ELF-1 (cell line): ENCODE measurements at regions not wholly inside any gene's neighbourhood (a gene's known extent, or its start where the extent isn't known, plus 50 kb on each side); places are given as distances from the start of the nearest gene placed in this dataset.
"Not testable (repeated sequence)": the region's sequence is repeated elsewhere in the genome, so short reads cannot be mapped to it uniquely, and the experiment has no call there.

Source experiments
- DNase-seq: peaks from one replicate; pipeline ENCODE4 v3.0.0-alpha.2; 2016; ENCODE audit warnings: low read depth, low spot score

DNA sequence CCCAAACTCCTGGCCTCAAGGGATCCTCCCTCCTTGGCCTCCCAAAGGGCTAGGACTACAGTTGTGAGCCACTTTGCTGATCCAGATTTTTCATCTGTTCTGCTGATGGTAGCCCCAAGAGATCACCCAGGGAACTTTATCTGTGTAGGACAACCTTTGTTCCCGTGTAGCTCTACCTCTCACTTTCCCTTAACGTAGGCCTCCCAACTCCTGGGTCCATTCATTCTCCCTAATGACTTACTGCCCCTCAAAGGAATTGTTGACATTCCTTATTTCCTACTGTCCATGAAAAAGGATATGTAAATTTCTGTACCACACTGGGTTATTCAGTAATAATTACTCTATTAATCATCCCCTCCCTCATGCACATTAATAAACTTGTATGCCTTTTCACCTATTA, 51.0 kb upstream of the PHF24 start:
- no peak for DNase-seq

DNA sequence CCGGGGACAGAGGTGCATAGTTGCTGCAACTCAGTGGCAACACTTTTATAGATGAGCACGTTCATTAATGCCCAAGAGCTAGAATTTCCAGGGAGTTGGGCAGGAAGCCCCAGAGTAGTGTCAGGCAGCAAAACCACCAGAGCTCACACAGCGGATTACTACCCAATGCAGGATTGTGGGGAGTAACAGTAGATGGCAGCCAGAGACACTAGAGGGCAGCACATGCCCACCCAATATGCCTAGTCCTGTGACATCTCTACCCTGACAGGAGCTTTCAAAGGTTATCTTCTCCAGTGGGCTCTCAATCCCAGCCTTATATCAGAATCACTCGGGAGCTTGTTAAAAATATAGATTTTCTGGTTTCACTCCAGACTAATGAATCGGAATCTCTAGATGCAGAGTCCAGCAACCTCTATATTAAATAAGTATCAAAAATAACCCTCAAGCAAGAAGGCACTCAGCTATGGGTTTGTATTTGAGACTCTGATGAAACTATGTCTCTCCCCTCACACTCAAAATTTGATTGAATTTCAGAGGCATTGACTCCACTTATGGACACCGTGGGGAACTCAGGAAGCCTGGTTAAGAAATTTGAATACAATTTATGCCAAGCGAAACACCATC, 58.4 kb upstream of the PHF24 start:
- DNase-seq: peak; percentile 84

DNA sequence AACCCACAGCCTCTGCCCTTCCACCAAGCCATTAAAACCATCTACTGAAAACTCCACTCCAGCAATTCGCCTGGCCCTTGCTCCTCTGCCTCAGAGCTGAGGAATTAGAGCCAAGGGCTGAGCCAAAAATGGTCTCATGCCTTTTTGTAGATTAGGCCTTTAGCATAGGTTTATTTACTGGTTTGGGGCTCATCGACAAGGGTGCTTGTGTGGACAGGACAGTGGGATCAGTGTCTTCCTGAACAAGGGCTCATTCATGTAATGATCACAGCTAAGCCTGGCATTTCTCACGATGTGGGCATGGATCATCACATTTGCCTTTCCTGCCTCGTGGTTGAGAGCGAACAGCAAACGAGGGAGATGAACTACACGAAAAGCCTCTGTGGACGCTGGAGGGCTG, 59.2 kb upstream of the PHF24 start:
- DNase-seq: no peak

DNA sequence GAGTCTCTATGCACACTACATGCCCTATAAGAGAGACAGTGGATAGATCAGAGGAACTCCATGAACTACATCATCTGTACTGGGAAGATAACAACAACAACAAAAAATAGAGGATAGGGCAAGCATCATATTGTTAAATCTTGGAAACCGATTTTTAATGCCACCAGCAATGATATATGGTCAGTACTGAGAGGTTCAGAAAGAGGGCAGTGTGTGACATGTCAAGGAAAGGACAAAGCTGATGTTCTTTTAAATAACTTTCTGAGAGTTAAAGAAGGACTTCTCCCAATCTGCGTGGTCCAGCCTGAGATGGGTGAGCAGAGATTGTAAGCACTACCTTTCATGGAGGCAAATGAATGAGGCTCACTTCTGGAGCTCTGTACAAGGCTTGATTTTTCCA, 62.0 kb upstream of the PHF24 start:
- no peak for DNase-seq

DNA sequence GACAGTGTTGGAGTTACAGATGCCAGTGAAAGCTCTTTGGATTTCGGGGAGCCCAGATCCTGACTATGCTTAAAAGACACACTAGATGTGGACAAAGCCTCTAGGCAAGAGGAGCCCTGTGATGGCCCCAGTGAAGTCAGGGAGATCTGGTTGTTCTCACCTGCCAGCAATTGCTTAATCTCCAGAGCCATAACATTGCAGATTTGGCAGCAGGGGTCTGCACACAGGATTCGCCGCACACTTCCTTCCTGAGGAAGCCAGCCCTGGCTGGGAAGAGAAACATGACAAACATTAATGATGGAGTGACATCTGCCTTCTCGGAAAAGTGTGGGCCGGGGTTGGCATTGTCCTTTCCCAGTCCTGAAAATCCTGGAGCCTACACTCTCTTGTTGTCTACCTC, 65.2 kb upstream of the PHF24 start:
- no peak for DNase-seq

DNA sequence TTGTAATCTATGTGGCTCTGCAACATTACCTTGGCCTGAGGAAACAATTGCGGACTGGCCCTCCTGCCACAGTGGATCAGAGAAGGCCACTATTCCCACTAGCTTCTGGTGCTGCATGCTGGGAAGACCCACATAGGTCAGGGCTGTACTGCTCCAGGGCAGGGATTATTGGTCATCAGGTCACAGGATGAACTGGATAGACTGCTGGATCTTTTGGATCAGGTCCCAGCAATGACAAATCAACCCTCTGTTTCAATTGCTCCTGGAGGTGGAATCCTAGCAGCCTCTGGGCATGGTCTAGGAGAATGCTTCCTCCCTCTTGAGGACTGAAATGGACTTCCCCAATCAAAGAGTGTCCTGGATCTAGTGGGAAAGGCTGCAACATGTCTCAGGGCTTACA, 66.7 kb upstream of the PHF24 start:
- no peak for DNase-seq

DNA sequence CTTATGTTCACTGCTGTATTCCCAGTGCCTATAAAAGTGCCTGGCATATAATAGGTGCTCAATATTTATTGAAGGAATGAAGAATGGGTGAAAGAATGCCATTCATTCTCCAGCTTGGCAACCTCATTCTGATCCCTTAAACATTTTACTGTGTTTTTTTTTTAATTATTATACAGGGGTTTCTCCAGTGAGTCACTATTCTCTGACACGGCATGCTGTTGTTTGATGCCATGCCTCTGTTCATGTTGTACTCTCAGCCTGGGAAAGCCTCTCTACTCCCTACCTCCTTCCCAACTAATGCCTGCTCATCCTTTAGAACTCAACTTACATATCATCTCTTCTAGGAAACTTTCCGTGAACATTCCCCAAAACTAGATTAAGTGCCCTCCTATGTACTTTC, 70.2 kb upstream of the PHF24 start:
- no peak for DNase-seq

DNA sequence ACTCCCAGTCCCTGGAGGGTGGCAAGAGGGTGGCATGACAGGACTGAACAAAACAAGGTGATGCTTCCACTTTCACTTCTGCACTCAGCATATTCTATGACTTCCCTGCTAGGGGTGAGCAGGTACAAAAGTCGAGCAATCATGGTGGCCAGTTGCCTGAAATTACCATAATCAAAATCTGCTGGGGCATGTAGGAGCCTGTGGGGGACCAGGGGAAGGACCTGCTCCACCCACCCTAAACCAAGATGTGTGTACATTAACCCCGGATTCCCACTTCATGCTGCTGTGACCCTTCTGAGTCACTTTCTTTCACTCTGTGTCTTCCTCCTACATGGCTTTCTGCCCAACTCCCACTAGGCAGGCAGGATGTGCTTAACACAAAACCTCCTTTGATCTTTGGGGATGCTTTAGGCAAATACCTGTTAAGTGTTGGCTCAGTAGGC, 73.3 kb upstream of the PHF24 start:
- no peak for DNase-seq

DNA sequence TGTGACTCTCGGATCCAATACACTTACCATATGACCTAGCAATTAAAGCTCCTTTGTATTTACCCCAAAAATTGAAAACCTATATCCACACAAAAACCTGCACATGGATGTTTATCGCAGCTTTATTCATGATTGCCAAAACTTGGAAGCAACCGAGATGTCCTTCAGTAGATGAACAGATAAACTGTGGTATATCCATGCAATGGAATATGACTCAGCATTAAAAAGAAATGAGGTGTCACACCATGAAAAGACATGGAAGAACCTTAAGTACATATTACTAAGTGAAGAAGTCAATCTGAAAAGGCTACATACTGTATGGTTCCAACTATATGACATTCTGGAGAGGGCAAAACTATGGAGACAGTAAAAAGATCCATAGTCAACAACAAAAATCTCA, 82.0 kb upstream of the PHF24 start:
- DNase-seq: no peak

DNA sequence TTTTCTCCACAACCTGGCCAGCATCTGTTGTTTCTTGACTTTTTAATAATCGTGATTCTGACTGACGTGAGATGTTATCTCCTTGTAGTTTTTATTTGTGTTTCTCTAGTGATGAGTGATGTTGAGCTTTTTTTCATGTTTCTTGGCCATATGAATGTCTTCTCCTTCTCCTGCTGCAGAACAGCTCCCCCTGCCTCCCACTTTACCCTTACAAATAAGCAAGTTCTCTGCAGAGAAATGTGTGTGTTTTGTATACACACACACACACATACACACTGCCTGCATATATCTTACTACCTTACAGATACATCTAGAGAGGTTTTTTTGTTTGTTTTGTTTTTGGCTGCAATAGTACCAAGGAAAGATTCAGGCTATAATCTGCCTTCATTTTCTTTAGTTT, 88.7 kb upstream of the PHF24 start:
- no peak for DNase-seq

DNA sequence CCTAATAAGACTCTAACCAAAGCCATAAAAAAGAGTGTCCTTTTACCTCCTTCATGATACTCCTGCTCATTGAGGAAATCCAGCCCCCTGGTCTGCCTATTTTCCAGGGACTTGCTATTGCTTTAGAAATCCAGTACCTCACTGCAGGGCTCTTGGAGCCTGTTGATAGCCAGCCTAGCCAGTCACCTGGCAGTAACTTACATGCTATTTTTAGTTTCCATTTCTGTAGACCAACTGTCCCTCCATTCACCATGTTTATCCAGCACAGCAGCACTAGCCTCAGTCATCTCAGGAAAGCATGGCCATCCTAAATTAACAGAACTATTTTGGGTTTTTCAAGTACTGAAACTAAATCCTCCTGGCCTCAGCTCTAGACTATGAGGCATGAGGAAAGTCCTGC, 91.5 kb upstream of the PHF24 start:
- DNase-seq: no peak

DNA sequence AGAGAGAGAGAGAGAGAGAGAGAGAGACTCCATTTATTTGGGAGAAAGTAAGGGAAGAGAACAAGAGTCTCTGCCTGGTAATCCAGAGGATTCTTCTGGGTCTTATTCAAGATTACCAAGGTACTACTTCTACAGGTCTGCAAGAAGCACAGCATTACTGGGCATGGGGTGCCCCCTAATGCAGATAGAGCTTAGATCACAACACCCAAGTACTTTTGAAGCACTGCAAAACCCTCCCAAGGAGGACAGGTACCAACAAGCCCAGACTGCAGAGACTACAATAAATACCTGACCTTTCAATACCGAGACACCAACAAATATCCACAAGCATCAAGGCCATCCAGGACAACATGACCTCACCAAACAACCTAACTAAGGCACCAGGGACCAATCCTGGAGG, 94.7 kb upstream of the PHF24 start:
- no peak for DNase-seq

DNA sequence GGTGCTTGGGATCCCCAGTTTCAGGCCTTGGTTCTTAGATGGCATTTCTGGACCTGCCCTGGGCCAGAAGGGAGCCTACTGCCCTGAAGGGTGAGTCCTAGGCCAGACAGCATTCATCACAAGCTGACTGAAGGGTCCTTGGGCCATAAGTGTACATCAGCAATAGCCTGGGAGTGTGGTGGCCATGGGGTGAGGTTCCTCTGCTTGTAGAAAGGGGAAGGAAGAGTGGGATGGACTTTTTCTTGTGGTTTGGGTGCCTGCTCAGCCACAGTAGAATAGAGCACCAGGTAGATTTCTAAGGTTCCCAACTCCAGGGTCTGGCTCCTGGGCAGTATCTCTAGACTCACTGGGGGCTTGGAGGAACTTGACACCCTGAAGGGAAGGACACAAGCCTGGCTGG, 95.2 kb upstream of the PHF24 start:
- no peak for DNase-seq

DNA sequence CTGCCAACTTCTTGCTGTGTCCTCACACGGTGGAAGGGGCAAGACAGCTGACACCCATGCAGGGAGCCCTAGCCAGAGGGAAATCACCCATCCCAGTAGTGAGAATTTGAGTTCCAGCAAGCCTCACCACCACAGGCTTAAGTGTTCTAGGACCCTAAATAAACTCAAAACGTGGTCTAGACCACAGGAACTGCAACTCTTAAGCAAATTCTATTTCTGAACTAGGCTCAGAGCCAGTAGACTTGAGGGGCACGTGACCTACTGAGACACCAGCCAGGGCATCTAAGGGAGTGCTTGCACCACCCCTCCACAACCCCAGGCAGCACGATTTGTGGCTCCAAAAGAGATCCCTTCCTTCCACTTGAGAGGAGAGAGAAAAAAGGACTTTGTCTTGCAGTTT, 96.0 kb upstream of the PHF24 start:
- DNase-seq: no peak

DNA sequence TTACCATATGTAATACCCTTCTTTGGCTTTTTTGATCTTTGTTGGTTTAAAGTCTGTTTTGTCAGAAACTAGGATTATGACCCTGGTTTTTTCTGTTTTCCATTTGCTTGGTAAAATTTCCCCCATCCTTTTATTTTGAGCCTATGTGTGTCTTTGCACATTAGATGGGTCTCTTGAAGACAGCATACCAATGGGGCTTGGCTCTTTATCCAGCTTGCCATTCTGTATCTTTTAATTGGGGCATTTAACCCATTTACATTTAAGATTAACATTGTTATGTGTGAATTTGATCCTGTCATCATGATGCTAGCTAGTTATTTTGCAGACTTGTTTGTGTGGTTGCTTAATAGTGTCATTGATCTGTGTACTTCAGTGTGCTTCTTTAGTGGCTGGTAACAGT, 103.1 kb upstream of the PHF24 start:
- not testable (repeated sequence) for DNase-seq

DNA sequence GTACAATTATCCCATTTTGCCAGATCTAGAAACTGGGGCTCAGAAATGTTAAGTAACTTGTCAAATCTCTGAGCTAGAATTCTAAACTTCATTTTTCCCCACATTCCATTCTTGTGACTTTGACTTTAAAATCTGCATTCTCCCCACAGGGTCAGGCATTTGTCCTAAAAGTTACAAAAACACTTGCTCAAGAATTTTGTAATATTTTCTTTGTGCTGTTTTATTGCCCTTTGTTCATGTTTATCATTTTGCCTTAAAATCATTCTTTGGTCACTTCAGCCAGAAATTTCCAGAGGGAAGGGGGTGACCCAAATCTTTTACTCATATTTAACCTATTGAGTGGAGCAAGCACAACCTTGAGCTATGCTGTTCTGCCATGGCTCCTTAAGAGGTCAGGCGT, 120.1 kb upstream of the CCL21 start:
- no peak for DNase-seq

DNA sequence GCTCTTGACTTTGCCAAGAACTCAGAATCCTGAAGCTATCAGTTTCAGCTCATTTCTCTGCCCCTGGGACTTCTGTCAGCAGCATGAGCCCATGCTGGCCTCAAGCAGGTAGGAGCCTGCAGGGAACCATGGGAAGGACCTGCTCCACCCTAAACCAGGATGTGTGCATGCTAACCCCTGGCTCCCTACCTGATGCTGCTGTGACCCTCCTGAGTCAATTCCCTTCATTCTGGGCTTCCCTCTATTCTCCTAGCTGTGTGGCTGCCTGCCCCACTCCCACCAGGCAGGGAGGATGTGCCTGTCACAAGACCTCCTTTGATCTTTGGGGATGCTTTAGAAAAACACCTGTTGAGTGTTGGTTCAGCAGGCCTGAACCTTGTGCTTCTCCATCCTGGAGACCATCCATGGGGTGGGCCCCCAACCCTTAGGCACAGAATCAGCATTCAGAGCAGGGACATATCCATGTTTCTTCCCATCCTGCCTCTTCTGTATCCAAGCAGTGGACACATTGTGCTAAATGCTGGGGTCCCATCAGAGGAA, 117.1 kb upstream of the CCL21 start:
- DNase-seq: no peak

DNA sequence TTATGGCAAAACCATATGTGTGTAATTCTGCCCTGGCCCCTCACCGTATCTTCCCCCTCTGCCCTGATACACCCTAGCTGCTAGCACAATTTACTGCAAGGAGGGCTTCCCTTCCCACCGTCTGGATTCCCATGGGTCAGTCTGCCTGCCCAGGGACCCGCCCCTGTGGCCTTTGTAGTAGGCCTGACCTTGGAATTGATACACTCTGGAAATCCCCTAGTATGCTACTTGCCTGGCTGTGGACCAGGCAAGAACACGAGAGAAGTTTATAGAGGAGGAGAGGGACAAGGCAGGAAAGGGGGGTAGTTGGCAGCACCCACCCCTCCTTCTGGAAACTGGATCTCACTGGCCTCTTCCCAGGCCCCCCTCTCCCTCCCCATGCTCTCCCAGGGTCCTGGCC, 115.8 kb upstream of the CCL21 start:
- DNase-seq: no peak

DNA sequence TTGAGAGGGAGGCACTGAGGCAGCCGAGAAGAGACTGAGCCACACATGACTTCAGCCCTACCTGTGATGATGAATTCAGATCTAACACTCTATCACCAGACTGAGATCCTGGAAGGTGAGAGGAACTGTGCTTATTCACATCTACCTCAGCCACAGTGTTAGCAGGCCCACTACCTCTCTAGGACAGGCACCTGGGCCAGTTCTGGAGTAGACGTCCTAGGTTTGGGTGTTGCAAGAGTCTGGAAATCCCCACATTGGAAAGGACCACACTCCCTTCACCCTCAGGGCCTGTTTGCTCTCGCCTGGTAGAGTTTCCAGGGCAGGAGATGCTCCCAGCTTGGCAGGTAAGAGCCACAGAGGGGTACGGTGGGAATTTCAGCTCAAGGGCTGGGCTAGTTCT, 113.8 kb upstream of the CCL21 start:
- no peak for DNase-seq

DNA sequence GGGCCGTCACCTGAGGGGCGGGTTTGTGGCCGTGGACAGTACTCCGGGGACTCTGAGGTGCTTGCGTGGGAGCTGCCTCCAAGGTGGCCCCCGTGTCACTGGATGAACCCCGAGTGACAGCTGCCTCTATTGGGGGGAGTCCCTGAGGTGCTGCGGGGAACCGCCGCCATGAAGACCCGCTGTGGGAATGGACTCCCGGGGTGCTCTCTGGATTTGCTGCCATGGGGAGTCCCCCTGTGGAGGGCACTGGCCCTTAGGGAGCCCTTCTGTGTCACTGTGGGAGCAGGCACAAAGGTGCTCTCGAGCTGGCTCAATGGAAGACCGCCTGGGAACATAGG, 100.2 kb upstream of the CCL21 start:
- no peak for DNase-seq

DNA sequence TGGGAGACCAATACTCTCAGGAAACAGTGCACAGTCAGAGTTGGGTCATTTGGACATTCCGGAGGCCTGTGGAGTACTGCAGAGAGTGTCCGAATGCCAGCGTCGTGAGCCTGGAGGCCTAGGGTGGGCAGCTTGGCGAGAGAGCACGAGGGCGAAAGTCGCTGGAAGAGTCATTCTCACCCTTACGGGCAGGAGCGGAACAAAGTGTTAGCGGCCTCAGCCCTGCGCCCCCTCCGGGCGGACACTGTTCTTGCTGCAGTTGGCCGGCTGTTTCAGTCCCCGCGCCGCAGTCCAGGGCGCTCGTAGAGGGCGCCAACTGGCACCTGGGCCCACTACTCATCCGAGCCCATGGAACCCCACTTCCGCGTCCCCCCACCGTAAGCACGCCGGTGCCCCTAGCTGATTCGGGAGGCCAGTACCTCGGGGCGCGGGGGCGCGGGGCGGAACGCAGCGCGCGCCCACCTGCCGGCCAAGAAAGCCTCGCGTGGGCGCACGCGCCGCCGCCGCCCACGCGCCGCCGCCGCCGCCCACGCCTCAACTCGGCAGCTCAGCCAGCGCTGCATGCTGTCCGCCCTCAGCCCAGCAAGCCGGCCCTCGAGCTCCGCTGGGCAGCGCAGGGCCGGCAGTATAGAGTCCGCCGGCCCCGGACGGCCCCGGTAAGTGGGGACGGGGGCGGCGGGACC, 99.7 kb upstream of the CCL21 start:
- DNase-seq: peak; percentile 74

DNA sequence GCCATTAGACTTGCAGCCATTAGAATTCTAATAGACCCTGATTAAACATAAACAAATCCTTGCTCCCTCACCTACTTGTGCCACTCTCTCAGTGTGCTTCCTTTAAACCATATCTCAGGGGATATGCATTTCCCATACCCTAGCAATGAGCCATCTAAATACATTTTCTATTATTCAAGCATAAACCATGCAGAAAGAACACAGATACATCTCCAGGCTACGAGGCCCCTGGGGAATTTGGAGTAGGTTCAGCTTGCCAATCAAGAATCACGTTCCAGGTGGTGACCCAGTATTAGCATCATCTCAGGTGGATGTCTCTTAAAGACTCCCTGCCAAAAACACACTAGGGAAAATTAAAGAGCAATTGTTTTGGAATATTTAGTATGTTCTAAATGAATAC, 93.0 kb upstream of the CCL21 start:
- DNase-seq: no peak

DNA sequence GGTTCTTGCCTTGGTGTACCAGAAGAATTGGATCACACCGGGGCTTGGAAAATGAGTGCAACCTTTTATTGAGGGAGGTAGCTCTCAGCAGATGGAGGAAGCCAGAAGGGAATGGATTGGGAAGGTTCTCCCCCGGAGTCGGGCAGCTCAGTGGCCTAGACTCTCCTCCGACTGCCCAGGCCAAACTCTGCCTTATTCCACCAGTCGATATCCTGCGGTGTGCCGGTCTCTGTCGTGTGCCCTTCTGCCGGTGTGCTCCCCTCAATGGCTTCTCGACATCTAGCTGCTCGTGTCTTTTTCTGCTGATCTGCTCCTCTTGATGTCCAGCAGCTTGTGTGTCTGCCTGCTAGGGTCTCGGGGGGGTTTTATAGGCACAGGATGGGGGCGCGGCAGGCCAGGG, 87.4 kb upstream of the CCL21 start:
- DNase-seq: no peak

DNA sequence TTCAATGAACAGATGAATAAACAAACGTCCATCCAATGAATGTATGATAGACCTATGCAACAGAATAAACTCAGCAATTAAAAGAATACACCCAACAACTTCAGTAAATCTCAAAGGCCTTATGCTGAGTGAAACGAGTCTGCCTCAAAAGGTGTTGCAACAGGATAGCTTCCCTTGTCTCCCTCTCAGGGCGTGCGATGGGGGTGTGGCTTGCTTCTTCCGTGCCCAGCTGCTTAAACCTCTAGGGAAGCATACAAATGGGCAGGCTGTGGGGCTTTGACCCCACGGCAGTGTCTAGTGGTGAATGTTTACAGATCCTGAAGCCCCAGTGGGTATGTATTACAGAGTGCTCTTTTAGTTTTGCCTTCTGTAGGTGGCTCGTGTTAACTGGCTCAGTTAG, 87.0 kb upstream of the CCL21 start:
- no peak for DNase-seq
